ENCODE measurements at regions not wholly inside any gene's neighbourhood (a gene's known extent, or its start where the extent isn't known, plus 50 kb on each side); places are given as distances from the start of the nearest gene placed in this dataset.
"Not testable (repeated sequence)": the region's sequence is repeated elsewhere in the genome, so short reads cannot be mapped to it uniquely, and the experiment has no call there.

DNA sequence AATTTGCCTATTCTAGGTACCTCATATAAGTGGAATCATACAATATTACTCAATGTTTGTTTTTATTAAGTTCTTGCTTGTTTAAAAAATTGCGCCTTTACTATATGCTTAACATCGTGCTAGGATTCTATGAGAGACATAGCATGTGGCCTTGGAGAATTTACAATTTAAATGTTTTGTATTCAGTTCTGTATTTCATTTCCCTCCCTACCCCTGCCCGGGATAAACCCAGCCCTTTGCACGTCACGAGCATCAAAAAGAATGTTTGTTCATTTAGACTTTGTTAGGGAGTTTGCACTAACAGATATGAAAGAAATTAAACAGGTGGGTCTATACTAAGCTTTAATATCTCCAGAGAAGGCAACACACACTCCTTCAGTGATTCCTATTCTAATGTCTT lies 75.7 kb downstream of the C18orf54 start:
- DNase-seq (ENCODE audit: low spot score), result no peak

- DNase-seq (ENCODE audit: low spot score), result no peak
These were observed 76.2 kb downstream of the C18orf54 start for GRCh38 chr18:54433857-54434256.

DNA sequence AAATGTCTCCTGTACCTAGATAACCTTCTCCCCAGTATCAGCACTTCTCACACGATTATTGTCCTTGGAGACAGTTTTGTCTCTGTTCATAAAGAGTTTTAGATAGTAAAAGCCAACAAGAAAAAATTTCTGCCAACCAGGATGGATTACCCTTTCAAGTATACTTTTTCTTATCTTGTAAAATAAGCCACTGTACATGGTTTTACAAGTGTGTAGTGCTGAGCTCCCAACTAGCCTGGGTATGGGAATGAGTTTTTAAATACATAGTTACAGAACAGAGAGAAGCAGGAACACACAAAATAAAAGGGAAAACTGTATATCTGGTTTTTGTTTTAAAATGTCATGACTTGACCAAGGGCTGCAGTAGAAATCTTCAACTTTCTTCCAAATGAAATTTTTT lies 76.7 kb downstream of the C18orf54 start:
- no peak for DNase-seq (ENCODE audit: low spot score)

- no peak for DNase-seq (ENCODE audit: low spot score)
These were observed 78.8 kb downstream of the C18orf54 start for GRCh38 chr18:54436501-54436900.

GRCh38 chr18:54440292-54440691 lies 82.6 kb downstream of the C18orf54 start:
- DNase-seq (ENCODE audit: low spot score), result no peak

GRCh38 chr18:54444319-54444914 lies 86.7 kb downstream of the C18orf54 start:
- DNase-seq (ENCODE audit: low spot score), result peak; percentile 19

- no peak for DNase-seq (ENCODE audit: low spot score)
These were observed 96.3 kb downstream of the C18orf54 start for GRCh38 chr18:54453996-54454395.

- no peak for DNase-seq (ENCODE audit: low spot score)
These were observed 107.8 kb downstream of the C18orf54 start for GRCh38 chr18:54465502-54465901.

- DNase-seq (ENCODE audit: low spot score), result no peak
These were observed 108.7 kb downstream of the C18orf54 start for GRCh38 chr18:54466248-54467005.

GRCh38 chr18:54479365-54479764 lies 111.7 kb upstream of the DYNAP start:
- DNase-seq (ENCODE audit: low spot score), result no peak

DNA sequence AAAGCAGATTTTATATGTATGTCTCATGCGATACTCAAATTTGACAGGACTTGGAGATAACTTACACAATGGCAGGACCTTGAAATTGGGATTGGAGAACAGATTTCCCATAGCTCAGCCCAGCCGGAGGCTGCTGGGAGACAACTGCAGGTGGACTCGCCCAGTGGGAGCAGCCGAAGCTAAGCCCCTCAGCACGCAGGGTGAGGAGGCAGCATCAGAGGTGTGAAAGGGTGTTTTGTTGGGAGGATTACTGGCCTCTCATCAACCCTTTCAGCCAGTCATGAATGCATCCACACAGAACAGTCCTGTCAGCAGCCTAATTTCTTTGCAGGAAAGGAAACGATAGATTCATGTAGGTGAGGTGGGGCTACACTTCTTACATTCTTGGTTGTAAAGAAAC lies 110.4 kb upstream of the DYNAP start:
- DNase-seq (ENCODE audit: low spot score), result no peak

DNA sequence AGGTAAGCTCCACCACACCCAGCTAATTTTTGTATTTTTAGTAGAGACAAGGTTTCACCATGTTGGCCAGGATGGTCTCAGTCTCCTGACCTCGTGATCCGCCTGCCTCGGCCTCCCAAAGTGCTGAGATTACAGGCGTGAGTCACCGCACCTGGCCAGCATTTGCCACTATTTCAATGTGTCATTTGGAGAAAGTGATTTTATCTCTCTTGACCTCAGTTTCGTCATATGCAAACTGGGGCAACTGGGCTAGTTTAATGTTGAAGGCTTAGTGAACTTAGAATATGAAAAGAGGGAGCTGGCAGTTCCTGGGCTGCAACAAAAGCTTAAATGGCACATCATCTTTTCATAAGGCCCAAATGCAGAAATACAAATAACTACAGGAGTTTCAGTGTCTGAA lies 88.6 kb upstream of the DYNAP start:
- not testable (repeated sequence) for DNase-seq (ENCODE audit: low spot score)

- DNase-seq (ENCODE audit: low spot score), result no peak
These were observed 87.7 kb upstream of the DYNAP start for GRCh38 chr18:54503131-54503894.

- no peak for DNase-seq (ENCODE audit: low spot score)
These were observed 84.4 kb upstream of the DYNAP start for GRCh38 chr18:54506516-54507261.

- no peak for DNase-seq (ENCODE audit: low spot score)
These were observed 81.3 kb upstream of the DYNAP start for GRCh38 chr18:54509793-54510192.

- no peak for DNase-seq (ENCODE audit: low spot score)
These were observed 75.9 kb upstream of the DYNAP start for GRCh38 chr18:54515149-54515548.

GRCh38 chr18:54517521-54517920 lies 73.5 kb upstream of the DYNAP start:
- no peak for DNase-seq (ENCODE audit: low spot score)

- no peak for DNase-seq (ENCODE audit: low spot score)
These were observed 69.2 kb upstream of the DYNAP start for GRCh38 chr18:54521846-54522245.

- no peak for DNase-seq (ENCODE audit: low spot score)
These were observed 62.1 kb upstream of the DYNAP start for GRCh38 chr18:54528942-54529376.

- no peak for DNase-seq (ENCODE audit: low spot score)
These were observed 61.6 kb upstream of the DYNAP start for GRCh38 chr18:54529444-54529843.

GRCh38 chr18:54530285-54530684 lies 60.8 kb upstream of the DYNAP start:
- DNase-seq (ENCODE audit: low spot score), result no peak

- DNase-seq (ENCODE audit: low spot score), result no peak
These were observed 59.5 kb upstream of the DYNAP start for GRCh38 chr18:54531402-54532065.

All from A172 (cell line).